ENCODE measurements at regions not wholly inside any gene's neighbourhood (a gene's known extent, or its start where the extent isn't known, plus 50 kb on each side); places are given as distances from the start of the nearest gene placed in this dataset.

DNA sequence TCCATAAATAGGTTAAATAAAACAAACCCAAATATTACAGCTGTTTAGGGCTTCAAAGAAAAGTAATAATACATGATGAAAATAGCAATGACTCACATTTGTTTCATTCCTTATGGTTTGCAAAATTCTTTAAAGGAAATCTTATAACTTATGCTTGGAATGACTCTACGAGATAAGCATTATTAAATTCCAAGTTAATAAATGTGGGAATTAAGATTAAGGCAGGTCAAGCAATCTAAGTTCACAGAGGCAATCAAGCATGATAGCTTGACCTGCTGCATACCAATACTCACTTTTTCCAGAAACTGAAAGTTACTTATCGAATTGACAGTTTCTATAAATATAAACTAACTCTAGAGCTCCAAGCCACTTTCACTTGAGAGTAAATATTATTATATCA, 1002.9 kb upstream of the SEL1L start:
- no peak overlapping the region for H3K4me3 Mint-ChIP-seq
- ChIA-PET CTCF (interaction anchor here (0.7 kb wide), 1 partner anchor 544 kb away, joined by 3 read pairs; no protein-coding TSS in a partner anchor), POLR2A (no interaction called here)
- H3K27ac Mint-ChIP-seq = no peak overlapping the region
- no peak for DNase-seq (ENCODE audit: low spot score)
- H3K4me1 Mint-ChIP-seq = no peaks in the 10 kb centered on the region
- no peaks in the 10 kb centered on the region for H3K27me3 Mint-ChIP-seq (ENCODE audit: low read depth)
- no peak for TF ChIP-seq USF1 (CRISPR knock-in tag; IDR thresholded peaks at IDR 0.05)
- TF ChIP-seq, protein P1, sequence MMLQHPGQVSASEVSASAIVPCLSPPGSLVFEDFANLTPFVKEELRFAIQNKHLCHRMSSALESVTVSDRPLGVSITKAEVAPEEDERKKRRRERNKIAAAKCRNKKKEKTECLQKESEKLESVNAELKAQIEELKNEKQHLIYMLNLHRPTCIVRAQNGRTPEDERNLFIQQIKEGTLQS (CRISPR knock-in tag; conservative IDR thresholded peaks at IDR 0.05) = no peak
- no peak for TF ChIP-seq JUN (CRISPR knock-in tag; IDR thresholded peaks at IDR 0.05)
- no peak for TF ChIP-seq ZNF671 (CRISPR knock-in tag; IDR thresholded peaks at IDR 0.05)
- TF ChIP-seq RORB (CRISPR knock-in tag; IDR thresholded peaks at IDR 0.05) = no peak
- TF ChIP-seq, protein P2, sequence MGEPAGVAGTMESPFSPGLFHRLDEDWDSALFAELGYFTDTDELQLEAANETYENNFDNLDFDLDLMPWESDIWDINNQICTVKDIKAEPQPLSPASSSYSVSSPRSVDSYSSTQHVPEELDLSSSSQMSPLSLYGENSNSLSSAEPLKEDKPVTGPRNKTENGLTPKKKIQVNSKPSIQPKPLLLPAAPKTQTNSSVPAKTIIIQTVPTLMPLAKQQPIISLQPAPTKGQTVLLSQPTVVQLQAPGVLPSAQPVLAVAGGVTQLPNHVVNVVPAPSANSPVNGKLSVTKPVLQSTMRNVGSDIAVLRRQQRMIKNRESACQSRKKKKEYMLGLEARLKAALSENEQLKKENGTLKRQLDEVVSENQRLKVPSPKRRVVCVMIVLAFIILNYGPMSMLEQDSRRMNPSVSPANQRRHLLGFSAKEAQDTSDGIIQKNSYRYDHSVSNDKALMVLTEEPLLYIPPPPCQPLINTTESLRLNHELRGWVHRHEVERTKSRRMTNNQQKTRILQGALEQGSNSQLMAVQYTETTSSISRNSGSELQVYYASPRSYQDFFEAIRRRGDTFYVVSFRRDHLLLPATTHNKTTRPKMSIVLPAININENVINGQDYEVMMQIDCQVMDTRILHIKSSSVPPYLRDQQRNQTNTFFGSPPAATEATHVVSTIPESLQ (CRISPR knock-in tag; IDR thresholded peaks at IDR 0.05) = no peak
- no peak for TF ChIP-seq GABPB1 (CRISPR knock-in tag; IDR thresholded peaks at IDR 0.05)
- TF ChIP-seq AR (CRISPR knock-in tag; IDR thresholded peaks at IDR 0.05) = no peak
- TF ChIP-seq NR2C2 (CRISPR knock-in tag; IDR thresholded peaks at IDR 0.05) = no peak
- no peak for TF ChIP-seq ZNF121 (CRISPR knock-in tag; IDR thresholded peaks at IDR 0.05)
- TF ChIP-seq SP1 (CRISPR knock-in tag; conservative IDR thresholded peaks at IDR 0.05) = no peak
- TF ChIP-seq EMX1 (CRISPR knock-in tag; IDR thresholded peaks at IDR 0.05) = no peak
- no peak for TF ChIP-seq ZSCAN18 (CRISPR knock-in tag; IDR thresholded peaks at IDR 0.05)
- TF ChIP-seq RELA (CRISPR knock-in tag; IDR thresholded peaks at IDR 0.05; ENCODE audit: borderline replicate concordance) = no peak
- no peak for TF ChIP-seq ZNF317 (CRISPR knock-in tag; IDR thresholded peaks at IDR 0.05; ENCODE audit: borderline replicate concordance, low read depth)
- TF ChIP-seq SMAD4 (CRISPR knock-in tag; IDR thresholded peaks at IDR 0.05) = no peak
- TF ChIP-seq, protein P3, sequence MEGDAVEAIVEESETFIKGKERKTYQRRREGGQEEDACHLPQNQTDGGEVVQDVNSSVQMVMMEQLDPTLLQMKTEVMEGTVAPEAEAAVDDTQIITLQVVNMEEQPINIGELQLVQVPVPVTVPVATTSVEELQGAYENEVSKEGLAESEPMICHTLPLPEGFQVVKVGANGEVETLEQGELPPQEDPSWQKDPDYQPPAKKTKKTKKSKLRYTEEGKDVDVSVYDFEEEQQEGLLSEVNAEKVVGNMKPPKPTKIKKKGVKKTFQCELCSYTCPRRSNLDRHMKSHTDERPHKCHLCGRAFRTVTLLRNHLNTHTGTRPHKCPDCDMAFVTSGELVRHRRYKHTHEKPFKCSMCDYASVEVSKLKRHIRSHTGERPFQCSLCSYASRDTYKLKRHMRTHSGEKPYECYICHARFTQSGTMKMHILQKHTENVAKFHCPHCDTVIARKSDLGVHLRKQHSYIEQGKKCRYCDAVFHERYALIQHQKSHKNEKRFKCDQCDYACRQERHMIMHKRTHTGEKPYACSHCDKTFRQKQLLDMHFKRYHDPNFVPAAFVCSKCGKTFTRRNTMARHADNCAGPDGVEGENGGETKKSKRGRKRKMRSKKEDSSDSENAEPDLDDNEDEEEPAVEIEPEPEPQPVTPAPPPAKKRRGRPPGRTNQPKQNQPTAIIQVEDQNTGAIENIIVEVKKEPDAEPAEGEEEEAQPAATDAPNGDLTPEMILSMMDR (IDR thresholded peaks at IDR 0.05) = no peak
- TF ChIP-seq OVOL2 (CRISPR knock-in tag; IDR thresholded peaks at IDR 0.05; ENCODE audit: borderline replicate concordance) = no peak
- ATAC-seq = no peak
- H3K9me3 Mint-ChIP-seq = peaks cover 7% of the 10 kb centered on the region; the same call in 1 of the 2 replicates
- H3K36me3 Mint-ChIP-seq = no peaks in the 10 kb centered on the region

DNA sequence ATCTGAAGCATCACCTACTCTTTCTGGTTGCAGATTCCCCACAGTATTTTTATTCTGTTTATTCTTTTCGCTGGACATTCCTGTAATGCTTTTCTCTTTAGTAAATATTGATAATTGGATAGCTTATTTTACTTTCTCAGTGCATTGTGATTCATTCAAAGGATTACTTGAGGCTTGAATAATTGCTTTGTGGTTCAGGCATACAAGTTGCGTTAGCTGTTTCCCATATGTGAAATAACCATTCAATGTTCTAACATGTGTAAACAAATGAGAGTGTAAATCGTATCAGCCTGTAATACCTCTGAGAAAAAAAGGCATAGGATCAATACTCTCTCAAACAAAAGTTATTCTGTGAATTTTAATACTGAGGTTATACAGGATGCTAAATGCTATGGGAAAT, 1004.2 kb upstream of the SEL1L start:
- Mint-ChIP-seq H3K4me1 (no peaks in the 10 kb centered on the region), H3K27me3 (ENCODE audit: low read depth) (no peaks in the 10 kb centered on the region), H3K36me3 (no peaks in the 10 kb centered on the region), H3K4me3 (no peak overlapping the region), H3K9me3 (peaks cover 9% of the 10 kb centered on the region; the same call in 1 of the 2 replicates), H3K27ac (no peak overlapping the region)
- DNase-seq (ENCODE audit: low spot score) = no peak
- ChIA-PET POLR2A (no interaction called here), CTCF (no interaction called here)
- ATAC-seq = no peak
- TF ChIP-seq ZNF219 (CRISPR knock-in tag; IDR thresholded peaks at IDR 0.05; ENCODE audit: borderline replicate concordance) (no peak), KAT7 (CRISPR knock-in tag; IDR thresholded peaks at IDR 0.05; ENCODE audit: borderline replicate concordance) (no peak), STAT6 (CRISPR knock-in tag; conservative IDR thresholded peaks at IDR 0.05; ENCODE audit: low read depth) (no peak)
- TF ChIP-seq, protein P4, sequence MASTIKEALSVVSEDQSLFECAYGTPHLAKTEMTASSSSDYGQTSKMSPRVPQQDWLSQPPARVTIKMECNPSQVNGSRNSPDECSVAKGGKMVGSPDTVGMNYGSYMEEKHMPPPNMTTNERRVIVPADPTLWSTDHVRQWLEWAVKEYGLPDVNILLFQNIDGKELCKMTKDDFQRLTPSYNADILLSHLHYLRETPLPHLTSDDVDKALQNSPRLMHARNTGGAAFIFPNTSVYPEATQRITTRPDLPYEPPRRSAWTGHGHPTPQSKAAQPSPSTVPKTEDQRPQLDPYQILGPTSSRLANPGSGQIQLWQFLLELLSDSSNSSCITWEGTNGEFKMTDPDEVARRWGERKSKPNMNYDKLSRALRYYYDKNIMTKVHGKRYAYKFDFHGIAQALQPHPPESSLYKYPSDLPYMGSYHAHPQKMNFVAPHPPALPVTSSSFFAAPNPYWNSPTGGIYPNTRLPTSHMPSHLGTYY (CRISPR knock-in tag; IDR thresholded peaks at IDR 0.05) = no peak

Measured in WTC11 (cell line).